RCC 7860 (cell line): ENCODE measurements at regions not wholly inside any gene's neighbourhood (a gene's known extent, or its start where the extent isn't known, plus 50 kb on each side); places are given as distances from the start of the nearest gene placed in this dataset.
"Not testable (repeated sequence)": the region's sequence is repeated elsewhere in the genome, so short reads cannot be mapped to it uniquely, and the experiment has no call there.

Source experiments
- DNase-seq: peaks from one replicate; pipeline ENCODE4 v3.0.0-alpha.2; 2015; ENCODE audit warnings: low spot score
- FAIRE-seq: peaks from 2 replicates; lab custom pipeline; 2012; peaks lifted over from hg19 to GRCh38; lab: Jason Lieb, UNC

DNA sequence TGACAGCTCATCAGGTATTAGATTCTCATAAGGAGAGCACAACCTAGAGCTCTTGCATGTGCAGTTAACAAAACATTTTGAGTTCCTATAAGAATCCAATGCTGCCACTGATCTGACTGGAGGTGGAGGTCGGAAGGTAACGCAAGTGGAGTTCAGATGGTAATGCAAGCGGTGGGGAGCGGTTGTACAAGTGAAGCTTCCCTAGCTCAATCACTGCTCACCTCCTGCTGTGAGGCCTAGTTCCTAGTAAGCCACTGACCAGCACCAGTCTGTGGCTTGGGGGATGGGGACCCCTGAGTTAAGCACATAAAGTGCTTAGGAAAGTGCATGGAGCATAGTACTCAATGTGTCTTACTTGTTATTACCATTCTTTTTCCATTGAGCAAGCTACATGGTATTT, 983.2 kb upstream of the IGFBP7 start:
- no peak for FAIRE-seq
- DNase-seq: no peak

DNA sequence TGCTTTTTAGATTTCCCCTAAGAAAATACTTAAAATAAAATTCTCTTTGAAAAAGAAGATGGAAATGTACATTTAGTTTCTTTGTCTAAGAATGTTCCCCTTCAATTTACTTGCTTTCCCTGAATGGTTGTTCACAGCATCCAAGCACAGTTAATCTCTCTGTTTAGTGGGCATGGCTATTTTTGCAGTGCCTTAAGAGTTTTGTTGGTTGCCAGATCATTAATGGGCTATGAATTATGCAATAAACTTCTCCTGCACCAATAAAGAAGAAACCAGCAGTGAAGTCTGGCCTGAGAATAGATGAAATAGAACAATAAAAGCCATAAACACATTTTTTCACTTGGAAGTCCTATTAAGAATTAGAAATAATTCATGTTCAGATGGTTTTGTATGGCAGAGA, 980.4 kb upstream of the IGFBP7 start:
- DNase-seq: no peak
- no peak for FAIRE-seq

DNA sequence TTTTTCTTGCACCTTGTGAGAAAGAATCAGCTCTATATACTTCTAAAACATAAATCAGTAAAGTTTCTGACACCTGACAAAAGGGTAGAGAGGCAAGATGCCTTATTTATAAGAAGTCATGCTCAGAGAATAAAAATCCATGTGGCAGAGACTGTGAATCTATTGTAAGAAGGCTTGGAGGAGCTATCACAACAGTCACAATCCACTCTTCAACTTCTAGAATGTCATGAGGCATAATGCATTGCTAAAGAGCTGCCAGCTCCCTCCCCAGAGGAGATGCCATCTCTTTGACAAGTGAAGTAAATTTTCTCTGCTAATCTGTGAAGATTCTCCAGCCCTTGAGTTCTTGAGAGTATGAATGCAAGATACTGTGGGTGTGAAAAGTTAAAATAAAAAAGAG, 971.2 kb upstream of the IGFBP7 start:
- FAIRE-seq: no peak

DNA sequence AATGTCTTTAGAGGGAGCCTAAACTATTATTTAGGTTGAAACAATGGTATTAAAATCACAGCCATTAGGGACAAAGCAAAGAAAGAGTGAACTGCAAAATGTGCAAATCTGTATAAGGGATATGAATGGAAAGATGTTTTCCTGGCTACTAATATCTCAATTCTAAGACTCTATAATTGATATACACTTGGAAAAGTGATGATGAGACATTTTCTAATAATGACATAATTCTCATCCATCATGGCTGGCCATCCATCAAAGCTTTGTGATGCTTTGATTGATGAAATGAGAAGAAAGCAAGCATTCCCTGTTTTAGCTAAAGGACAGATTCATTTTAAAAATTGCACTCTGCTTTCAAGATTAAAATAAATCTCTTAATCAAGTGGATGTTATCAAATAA, 965.5 kb upstream of the IGFBP7 start:
- DNase-seq: no peak
- FAIRE-seq: no peak

More for the DNA sequence above, 971.2 kb upstream of the IGFBP7 start:
- no peak for DNase-seq

DNA sequence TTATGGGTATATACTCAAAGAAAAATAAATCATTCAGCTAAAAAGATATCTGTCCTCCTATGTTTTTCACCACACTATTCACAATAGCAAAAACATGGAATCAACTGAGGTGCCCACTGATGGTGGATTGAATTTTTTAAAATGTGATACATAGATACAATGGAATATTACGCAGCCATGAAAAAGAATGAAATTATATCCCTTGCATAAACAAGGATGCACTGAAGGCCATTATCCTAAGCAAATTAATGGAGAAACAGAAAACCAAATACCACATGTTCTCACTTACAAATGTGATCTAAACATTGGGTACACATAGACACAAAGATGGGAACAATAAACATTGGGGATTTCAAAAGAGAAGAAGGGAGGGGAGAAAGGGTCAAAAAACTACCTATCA, 964.2 kb upstream of the IGFBP7 start:
- no peak for DNase-seq
- no peak for FAIRE-seq

DNA sequence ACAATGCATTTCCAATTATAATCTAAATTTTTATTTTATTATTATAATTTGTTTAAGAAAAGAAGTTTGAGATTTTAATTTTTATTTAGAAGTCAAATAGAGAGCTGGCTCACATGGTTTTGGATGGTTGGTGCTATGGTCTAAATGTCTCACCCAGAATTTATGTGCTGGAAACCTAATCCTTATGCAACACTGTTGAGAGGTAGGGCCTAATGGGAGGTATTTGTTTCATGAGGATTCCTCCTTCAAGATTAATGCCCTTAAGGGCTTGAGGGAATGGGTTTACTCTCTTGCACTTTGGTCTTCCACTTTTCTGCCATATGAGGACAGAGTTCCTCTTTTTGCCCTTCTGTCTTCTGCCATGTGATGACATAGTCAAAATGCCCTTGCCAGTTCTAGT, 960.5 kb upstream of the IGFBP7 start:
- FAIRE-seq (no peak), DNase-seq (no peak)

DNA sequence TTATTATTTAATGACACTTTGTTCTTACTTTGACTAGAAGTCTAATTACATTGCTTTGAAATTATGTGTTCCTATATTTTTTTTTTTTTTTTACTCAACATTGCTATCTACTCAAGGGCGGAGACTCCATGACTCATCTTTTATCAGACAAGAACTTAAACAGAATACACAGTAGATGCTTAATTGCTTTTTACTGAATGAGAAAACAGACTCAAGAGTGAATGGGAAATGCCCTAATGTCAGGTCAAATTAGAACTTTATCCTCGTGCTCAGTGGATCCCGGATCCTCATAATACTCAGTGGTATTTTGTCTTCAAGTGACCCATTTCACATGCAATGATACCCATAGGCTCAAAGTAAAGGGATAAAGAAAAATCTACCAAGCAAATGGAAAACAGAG, 954.5 kb upstream of the IGFBP7 start:
- no peak for DNase-seq
- FAIRE-seq: no peak

DNA sequence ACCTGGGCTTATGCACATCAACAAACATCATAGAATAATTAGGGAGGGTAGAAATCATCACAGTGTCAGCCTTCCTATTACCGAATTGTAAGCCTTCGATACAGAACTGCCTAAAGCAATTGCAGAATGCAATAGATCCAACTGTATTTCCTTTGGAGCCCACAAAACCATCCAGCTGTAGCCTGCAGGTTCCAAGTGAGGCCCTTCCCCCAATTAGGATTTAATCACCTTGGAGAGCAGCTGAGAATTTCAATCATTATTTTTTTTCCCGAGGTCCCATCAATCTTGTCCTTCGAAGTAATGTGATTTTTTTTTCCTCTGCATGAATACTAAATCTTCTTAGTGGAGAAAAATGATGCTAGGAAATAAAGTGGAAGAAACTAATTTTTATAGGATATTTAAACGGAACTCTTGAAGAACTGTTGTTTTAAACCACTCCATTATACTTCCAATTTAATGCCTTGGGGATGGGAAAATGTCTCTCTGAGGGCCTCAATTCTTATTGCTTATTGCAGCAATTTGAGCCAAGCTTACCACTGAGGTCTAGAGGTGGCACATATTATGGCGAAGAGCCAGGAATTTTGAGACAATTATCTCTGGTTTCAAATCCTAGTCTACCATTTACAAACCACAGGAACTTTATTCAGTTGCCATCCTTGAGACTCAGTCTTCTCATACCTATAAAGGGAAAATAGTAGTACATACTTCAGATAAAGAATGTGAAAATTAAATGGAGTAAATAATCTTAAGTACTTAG, 953.4 kb upstream of the IGFBP7 start:
- FAIRE-seq (no peak), DNase-seq (no peak)

DNA sequence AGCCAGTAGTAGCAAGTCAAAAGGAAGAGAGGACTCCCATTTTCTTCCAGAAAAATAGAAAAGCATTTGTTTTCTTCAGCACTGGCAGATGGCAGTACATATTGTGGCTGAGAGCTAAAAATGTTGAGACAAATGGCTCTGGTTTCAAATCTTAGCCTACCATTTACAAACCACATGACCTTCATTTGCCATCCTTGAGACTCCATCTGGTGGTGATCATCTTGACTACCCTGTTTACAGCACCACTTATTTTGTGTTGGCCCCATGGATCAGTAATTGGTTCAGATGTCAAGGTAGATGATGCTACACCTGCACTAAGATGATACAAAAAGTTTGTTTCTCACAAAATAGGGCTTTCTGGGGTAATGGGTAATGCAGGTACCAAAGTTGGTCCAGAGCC, 951.8 kb upstream of the IGFBP7 start:
- FAIRE-seq (no peak), DNase-seq (no peak)

DNA sequence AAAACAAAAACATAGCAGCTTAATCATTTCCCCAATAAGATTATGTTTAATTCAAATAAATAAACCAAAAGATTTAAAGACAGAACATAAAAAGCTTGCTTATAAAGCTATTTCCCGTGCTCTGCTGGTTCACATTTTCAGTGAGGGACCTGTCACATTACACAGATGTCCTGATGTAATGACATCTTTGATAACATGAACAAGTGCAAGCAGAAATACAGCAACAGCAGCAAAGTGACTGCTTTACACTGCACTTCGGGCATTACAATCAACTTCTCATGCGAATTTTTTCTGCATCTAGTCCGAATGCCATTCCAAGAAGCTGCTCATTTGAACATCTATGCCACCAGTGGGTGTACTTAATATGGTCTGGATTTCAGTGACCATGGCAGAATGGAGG, 940.3 kb upstream of the IGFBP7 start:
- DNase-seq (no peak), FAIRE-seq (no peak)

DNA sequence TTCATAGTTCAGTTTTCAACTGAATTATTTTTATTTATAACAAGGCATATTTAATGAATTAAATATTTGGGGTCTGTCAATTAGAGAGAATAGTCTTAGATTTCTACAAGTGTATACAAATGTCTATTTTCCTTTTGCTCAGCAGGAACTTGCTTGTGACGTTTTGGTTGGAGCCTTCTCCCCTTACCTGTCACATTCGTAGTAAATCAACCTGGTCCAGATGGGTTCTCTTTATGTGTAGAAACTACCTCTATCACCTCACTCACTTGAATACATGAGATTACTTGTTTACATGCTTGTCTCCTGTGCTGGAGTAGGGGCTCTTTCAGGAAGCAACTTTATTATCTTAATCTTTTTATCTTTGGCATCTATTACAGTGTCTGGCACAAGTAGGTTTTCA, 938.3 kb upstream of the IGFBP7 start:
- no peak for FAIRE-seq
- no peak for DNase-seq

DNA sequence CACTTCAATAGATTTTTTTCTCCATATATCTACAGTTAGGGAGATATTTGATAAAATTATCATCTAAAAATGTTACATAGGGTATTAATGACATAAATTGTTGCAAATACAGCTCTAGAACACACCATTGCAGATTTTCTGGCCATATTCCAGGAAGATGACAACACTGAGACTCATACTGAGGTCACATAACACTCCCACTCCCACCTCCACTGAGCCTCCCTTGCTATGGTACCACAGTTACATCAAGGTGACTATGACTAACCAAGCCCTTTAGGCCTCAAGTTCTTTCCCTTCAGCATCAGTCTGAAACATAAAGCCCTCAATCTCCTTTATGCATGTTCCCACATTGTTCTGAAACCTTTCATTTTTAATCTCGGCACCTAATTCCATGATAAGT, 932.0 kb upstream of the IGFBP7 start:
- DNase-seq: no peak
- FAIRE-seq: no peak

DNA sequence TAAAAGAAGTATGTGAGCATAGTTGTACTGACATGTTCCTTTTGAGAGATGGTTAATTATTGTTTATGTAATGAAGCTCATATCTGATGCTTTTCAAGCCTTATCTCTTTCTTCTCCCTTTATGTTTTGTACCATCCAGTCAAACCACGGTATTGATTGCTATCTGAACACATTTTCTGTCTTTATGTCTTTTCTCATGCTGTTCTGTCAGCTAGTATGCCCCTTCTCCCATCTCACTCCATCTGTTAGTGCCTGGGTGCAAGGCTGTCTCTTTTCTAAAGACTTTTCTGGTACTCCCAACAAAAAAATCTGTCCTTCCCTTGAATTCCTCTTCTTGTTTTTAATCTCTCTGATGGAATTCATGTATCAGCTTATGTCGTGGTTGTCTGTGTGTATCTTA, 883.8 kb upstream of the IGFBP7 start:
- FAIRE-seq (no peak), DNase-seq (no peak)

DNA sequence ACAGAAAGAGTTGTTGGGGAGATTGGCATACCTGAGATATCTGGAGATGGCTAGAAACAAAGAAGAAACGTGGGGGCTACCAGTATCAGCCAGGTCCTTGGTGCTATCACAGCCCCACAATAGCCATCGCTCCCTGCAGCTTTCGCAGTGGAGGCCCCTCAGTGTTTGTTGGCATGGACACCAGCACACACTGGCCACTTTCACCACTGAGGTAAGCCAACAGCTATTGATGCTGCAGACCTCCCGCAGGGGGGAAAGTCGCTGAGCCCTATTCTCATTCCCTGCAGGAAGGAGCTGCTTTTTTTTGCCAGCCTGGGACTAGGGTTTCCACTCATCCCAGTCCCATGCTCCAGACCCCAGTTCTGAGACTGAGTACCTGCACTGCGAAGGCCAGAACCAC, 879.2 kb upstream of the IGFBP7 start:
- DNase-seq (no peak), FAIRE-seq (no peak)

DNA sequence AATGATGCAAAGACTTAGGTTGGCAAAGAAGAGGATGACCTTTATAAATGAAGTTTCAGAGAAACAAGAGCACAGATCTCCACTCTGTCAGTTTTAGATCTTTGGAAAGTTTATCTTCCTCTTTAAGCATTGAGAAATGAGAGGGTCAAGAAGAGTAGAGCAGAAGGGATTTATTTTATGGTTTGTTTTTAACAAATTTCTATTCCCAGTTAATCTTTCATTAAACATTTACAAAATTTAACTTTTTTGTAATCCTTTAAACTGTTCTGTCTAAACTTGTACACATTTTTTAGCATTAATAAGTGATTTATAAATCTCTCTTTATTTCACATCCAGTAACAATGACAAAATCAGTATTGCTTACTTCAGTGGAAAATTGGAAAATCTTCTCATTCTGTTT, 875.0 kb upstream of the IGFBP7 start:
- no peak for FAIRE-seq
- DNase-seq: no peak

DNA sequence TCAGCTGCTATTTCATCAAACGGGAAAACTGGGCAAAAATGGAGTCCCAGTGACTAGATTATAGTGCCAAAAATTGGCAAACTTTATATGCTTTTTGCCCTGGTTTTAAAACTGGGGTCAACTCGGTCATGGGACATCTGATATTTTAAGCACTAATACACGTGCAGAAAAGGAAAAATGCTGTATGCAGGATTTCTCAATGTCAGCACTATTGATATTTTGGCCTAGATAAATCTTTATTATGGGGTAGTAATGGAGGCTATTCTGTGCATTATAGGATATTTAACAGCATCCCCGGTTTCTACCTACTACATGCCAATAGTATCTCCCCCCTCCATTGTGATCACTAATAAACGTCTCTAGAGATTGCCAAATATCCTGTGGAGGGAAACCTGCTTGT, 870.9 kb upstream of the IGFBP7 start:
- DNase-seq: no peak
- no peak for FAIRE-seq

DNA sequence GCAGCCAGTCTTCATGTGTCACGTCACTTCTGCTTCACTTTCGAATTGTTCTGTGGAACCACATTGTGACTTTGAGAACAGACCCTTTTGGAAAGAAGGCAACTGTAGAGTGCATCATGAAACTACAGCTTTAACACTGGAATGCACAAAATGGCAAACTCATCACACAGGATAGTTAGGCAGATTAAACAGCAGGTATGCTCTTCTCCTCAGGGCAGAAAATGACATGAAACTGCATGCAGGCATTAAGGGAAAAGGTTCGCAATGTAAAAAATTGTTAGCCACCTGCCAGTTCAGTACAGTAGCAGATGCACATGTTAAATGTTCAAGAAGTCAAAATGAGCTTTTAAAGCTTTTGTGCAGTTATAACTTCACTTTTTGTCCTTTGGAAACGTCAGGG, 864.6 kb upstream of the IGFBP7 start:
- no peak for FAIRE-seq
- DNase-seq: no peak

DNA sequence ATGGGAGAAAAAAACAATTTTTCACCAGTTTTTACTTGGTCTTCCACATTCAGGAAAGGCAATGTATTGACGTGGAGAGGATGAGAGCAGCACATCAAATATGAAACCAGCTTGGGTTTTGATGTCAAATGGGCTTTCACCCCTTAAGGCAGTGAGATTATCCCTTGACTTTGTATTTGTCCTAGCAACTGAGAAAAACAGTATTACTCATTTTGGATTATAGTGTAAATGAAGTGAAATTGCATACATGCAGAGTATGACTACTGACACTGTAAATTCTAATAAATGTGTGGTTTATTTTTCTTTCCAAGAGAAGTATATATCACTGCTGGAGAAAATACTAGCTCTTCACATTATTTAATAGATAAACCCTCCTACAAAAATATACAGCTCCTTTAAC, 863.6 kb upstream of the IGFBP7 start:
- DNase-seq (no peak), FAIRE-seq (no peak)

DNA sequence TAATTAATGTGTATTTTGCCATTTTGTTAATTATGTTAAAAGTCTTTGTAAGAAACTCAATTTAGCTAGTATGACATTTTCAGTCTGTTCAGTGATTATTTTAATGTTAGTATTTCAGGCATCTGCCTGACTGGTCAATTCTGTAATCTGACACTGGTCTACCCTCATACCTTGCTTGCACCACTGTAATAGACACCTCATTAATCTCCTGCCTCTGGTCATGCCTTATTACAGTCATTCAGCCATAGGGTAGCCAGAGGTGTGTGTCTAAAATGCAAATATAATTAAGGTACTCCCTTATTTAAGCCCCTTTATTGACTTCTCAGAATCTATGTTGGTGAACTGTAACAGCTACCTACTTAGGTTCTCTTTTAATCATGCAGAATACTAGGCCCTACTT, 861.1 kb upstream of the IGFBP7 start:
- DNase-seq: no peak

DNA sequence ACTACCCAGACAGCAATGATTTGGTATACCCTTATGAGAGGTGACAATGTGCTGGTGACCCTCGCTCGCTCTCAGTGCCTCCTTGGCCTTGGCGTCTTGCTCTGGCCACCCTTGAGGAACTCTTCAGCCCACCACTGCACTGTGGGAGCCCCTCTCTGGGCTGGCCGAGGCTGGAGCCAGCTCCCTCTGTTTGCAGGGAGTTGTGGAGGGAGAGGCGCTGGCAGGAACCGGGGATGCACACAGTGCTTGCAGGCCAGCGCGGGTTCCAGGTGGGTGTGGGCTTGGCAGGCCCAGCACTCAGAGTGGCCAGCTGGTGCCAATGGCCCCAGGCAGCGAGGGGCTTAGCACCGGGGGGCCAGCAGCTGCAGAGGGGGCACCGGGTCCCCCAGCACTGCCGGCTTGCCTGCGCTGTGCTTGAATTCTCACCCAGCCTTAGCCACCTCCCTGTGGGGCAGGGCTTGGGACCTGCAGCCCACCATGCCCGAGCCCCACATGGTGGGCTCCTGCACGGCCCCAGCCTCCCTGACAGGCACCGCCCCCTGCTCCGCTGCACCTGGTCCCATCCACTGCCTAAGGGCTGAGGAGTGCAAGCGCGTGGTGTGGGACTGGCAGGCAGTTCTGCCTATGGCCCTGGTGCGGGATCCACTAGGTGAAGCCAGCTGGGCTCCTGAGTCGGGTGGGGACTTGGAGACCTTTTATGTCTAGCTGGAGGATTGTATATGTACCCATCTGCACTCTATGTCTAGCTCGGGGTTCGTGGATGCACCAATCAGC, 857.0 kb upstream of the IGFBP7 start:
- FAIRE-seq (no peak), DNase-seq (no peak)

More for the DNA sequence above, 861.1 kb upstream of the IGFBP7 start:
- no peak for FAIRE-seq

DNA sequence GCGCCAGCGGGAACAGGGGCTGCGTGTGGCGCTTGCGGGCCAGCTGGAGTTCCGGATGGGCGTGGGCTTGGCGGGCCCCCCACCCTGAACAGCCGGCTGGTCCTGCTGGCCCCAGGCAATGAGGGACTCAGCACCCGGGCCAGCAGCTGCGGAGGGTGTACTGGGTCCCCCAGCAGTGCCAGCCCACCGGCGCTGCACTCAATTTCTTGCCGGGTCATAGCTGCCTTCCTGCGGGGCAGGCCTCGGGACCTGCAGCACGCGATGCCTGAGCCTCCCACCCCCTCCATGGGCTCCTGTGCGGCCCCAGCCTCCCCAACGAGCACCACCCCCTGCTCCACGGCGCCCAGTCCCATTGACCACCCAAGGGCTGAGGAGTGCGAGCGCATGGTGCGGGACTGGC, 855.2 kb upstream of the IGFBP7 start:
- DNase-seq, FAIRE-seq: not testable (repeated sequence)

DNA sequence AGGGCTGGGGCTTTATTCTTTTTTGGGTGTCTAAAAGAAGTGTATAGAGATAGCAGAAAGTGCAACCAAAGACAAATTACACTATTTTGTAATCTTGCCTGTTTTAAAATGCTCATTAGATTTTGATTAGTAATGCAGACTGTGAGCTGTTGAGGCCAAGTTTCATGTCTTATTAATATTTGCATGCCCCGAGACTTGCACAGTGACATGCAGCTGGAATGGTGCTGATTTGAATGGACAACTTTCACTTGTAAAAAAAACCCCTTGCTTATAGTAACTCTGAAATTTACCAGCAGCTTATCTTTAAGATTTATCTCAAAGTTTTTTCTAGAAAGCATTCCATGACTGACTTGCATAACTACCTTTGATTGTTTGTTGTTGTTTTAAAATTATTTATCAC, 835.1 kb upstream of the IGFBP7 start:
- DNase-seq: no peak
- no peak for FAIRE-seq

DNA sequence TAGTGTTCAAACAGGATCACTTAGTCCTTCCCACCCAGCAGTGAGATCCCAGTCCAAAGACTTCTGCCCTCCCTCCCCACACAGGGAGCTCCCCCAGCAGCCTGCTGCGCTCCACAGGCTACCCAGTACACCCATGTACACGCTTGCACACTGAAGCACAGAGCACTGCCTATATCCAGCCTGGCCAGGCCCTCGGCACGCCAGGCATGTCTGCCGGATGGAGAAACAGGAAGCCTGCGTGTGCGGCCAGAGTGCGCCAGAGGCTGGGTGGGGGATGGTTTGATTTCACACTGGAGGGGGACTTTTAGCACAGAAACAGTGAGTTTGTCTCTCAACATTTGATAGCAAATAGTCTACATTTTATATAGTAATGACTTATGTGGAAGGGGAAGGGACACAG, 833.5 kb upstream of the IGFBP7 start:
- FAIRE-seq (no peak), DNase-seq (no peak)
